ENCODE measurements at regions not wholly inside any gene's neighbourhood (a gene's known extent, or its start where the extent isn't known, plus 50 kb on each side); places are given as distances from the start of the nearest gene placed in this dataset.

GRCh38 chr13:80452279-80452678, 111.4 kb upstream of the SPRY2 start:
- intact Hi-C loops (cut with DNase I): no loop called here
- no peak for DNase-seq

GRCh38 chr13:80451641-80452040, 110.7 kb upstream of the SPRY2 start:
- intact Hi-C loops (cut with DNase I): no loop called here
- no peak for DNase-seq

- no peak for DNase-seq
- intact Hi-C loops (cut with DNase I): no loop called here
Measured at GRCh38 chr13:80450386-80450785, 109.5 kb upstream of the SPRY2 start.

- intact Hi-C loops (cut with DNase I): no loop called here
- DNase-seq: no peak
Measured at GRCh38 chr13:80448725-80449124, 107.8 kb upstream of the SPRY2 start.

- DNase-seq: no peak
- intact Hi-C loops (cut with DNase I): no loop called here
Measured at GRCh38 chr13:80447747-80448146, 106.8 kb upstream of the SPRY2 start.

DNA sequence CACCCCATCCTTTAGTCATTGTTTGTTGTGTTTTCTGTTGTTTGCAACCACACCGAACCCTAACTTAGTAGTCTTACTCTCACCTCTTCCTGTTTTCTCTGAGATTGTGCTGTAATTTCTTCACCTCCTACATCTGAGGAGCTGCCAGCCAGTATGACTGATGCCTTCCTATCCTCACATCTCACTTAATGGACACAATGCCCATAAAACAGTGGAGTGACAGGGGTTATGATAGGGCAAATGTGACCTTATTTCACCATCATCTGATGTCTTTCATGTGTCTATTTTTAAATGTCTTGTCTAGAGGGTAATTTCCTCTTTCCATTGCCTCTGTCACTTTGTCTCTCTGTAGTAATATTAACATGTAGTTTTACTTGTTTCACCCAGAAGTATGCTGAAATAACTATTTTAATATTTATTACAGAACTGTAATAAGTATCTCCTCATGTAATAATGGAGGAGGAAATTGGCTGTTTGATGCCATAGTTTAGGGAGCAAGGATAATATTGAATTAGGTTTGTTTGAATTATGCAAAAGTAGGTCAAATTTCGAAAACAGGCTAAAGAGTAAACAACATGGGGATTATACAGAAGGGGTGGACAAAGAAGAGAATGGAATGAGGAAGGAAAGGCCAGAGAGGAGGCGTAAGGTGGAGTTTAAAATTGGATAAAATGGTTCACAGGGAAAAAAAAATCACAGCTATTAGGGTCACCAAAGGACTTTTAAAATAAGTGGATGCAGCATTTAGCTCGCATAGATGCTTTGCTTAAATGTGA, 103.5 kb upstream of the SPRY2 start:
- no peak for DNase-seq
- intact Hi-C loops (cut with DNase I): no loop called here

DNA sequence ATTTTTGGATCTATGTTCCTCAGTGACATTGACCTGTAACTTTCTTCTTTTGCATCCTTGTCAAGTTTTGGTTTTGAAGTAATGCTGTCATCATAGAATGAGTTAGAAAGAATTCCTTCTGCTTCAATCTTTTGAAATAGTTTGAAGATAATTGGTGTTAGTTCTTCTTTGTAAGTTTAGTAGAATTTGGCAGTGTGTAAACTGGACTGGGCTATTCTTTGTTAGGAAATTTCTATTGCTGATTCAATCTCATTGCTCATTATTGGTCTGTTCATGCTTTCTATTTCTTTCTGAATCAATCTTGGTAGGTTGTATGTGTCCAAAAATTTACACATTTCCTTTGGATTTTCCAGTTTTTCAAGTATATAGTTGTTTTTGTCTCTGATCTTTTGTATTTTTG, 101.7 kb upstream of the SPRY2 start:
- intact Hi-C loops (cut with DNase I): no loop called here
- DNase-seq: no peak

DNA sequence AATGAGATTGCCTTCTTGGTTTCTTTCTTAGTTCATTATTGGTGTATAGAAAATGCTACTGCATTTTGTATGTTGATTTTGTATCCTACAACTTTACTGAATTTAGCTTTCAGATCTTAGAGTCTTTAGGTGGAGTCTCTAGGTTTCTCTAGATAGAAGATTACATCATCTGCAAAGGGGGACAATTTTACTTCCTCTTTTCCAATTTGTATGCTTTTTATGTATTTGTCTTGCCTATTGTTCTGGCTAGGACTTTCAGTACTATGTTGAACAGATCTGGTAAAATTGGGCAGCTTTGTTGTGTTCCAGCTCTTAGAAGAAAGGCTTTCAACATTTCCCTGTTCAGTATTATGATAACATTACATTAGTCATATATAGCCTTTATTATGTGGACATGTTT, 101.0 kb upstream of the SPRY2 start:
- intact Hi-C loops (cut with DNase I): no loop called here
- DNase-seq: no peak

DNA sequence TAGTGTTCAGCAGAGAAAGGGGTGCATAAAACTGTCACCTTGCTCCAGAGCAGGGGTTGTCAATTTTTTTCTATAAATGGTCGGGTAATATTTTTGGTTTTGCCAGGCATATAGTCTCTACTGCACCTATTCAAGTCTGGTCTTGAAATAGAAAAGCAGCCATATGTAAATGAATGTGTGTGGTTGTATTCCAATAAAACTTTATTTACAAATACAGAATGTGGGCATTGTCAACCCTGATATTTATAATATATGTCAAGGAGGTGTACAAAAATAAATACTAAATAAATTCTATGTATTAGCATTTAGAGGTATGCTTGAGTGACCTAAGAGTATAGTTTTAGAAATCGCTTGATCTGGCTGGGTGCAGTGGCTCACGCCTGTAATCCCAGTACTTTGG, 97.6 kb upstream of the SPRY2 start:
- intact Hi-C loops (cut with DNase I): no loop called here
- no peak for DNase-seq

- DNase-seq: no peak
- intact Hi-C loops (cut with DNase I): no loop called here
Measured at GRCh38 chr13:80437231-80437630, 96.3 kb upstream of the SPRY2 start.

DNA sequence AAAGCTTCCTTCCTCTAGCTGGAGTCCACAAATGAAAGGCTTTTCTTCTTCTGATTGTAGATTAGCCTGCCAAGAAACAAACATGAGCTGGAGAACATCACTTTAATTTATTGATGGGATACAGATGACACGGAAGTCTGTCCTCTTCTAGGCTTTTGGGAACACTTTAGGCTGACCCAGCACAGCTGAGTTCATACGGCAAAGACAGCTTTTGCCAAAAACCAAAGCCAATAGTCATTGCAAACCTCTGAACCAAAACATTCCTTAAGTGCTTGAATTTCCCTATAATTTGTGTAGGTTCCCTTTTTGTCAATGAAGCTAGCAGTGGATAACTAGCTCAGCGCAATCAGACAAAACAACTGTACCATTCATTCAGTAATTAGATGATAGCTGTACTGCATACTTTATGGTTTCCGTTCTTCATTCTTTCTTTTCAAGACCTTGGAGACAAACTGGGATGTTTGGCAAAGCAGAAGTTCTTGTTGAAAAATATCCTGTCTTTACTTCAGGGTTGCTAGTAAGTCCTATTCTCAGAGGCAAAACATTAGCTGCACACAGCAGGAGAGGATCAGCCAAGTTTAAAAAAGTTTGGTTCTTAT, 95.7 kb upstream of the SPRY2 start:
- DNase-seq: no peak
- intact Hi-C loops (cut with DNase I): no loop called here

DNA sequence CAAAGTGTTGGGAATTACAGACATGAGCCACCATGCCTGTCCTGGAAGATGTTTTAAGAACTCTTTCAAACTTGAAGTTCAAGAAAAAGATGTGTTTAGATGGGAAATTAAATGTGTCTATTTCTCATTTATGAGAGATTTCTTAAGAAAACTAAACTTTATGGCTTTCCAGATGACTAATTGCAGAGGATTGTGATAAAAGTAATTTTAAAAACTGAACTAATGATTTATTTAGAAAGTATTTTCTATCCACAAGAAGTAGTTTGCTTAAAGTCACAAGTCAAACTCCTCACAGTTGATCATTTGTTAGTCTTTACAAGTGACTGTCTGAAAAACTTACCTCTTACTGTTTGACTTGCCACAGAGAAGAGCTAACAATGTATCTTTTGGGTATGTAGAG, 89.6 kb upstream of the SPRY2 start:
- no peak for DNase-seq
- intact Hi-C loops (cut with DNase I): no loop called here

DNA sequence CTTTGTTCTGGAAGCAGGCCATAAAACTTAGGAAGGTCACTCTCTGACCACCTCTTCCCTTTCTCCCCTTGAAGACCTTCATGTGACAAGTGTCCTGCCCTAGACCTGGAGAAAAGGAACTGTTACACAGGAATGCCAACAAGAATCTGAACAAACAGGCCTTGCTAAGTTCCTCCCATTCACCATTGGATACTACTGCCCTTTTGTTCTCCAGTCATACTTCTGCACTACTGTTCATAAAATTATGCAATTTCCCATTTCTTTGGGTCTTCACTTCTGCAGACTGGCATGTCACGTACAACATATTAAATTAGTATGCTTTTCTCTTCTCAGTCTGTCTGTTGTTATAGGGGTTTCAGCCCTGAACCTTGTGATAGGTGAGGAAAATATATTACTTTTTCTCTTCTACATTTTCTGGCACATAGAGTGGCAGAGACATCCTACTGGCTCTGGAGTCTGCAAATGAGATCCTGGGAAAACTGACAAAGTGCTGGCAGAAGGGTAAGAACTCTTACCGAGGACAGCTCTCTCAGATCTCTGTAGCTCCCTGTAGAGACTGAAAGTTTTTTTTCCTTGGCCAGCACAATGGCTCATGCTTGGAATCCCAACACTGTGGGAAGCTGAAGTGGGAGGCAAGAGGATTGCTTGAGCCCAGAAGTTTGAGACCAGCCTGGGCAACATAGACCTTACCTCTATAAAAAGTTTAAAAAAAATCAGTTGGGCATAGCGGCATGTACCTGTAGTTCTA, 87.6 kb upstream of the SPRY2 start:
- DNase-seq: no peak
- intact Hi-C loops (cut with DNase I): no loop called here

DNA sequence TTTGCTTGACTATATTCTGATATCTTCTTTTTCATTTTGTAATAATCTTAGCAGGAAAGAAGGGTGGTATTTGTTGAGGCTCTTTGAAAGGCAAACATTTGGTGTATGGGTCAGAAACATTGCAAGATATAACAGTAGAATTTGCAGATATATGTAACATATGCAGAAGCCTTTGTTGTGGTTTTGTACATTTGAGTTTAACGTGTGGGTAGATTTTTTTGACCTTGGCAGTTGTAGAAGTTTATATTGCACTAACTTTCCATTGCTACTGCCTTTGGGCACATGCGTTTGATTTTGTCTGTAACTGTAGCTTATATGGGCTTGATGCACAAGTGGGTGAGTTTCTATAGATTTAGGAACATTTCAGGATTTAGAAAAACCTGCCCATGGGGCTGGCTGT, 78.5 kb upstream of the SPRY2 start:
- intact Hi-C loops (cut with DNase I): no loop called here
- DNase-seq: no peak

DNA sequence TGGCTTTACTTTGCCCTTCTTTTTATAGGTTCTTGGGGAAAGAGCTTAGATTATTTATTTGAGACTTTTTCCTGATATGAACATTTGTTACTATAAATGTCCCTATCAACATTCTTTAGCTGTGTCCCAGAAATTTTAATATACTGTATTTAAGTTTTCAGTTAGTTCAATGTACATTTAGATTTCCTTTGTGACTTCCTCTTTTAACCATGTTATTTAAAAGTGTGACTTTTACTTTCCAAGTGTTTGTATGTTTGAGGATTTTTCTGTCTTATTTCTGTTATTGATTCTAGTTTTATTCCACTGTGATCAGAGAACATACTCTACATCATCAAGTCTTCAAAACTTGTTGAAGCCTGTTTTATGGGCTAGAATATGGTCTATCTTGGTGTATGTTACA, 72.7 kb upstream of the SPRY2 start:
- intact Hi-C loops (cut with DNase I): no loop called here
- no peak for DNase-seq

- no peak for DNase-seq
- intact Hi-C loops (cut with DNase I): no loop called here
Measured at GRCh38 chr13:80408270-80408669, 67.3 kb upstream of the SPRY2 start.

DNA sequence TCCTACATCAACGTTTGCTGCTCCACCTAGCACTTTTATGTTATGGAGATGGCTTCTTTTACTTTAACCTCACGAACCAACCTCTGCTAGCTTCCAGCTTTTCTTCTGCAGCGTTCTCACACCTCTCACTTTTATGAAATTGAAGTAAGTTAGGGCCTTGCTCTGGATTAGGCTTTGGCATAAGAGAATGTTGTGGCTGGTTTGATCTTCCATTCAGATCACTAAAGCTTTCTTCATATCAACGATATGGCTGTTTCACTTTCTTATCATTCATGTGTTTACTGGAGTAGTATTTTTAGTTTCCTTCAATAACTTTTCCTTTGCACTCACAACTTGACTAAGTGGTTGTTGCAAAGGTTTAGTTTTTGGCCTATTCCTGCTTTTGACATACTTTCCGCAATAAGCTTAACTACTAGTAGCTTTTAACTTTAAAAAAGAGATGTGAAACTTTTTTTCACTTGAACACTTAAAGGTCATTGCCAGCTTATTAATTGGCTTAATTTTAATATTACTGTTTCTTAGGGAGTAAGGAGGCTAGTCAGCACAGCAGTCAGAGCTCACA, 60.0 kb upstream of the SPRY2 start:
- no peak for DNase-seq
- intact Hi-C loops (cut with DNase I): no loop called here

- no peak for DNase-seq
- intact Hi-C loops (cut with DNase I): no loop called here
Measured at GRCh38 chr13:80400164-80400864, 59.4 kb upstream of the SPRY2 start.

GRCh38 chr13:80399340-80400163, 58.6 kb upstream of the SPRY2 start:
- peak in 1 of 42 donors; percentile 2 for DNase-seq
- intact Hi-C loops (cut with DNase I): no loop called here
